ENCODE measurements at regions not wholly inside any gene's neighbourhood (a gene's known extent, or its start where the extent isn't known, plus 50 kb on each side); places are given as distances from the start of the nearest gene placed in this dataset.

- no peak overlapping the region for H3K4me3 ChIP-seq (ENCODE audit: low read depth, low read length)
- peaks cover 3% of the 10 kb centered on the region for H3K9me3 ChIP-seq (ENCODE audit: control insufficient read depth, insufficient read depth, low read length)
- no peaks in the 10 kb centered on the region for H3K36me3 ChIP-seq (ENCODE audit: control insufficient read depth, insufficient read depth, low read length)
- no peaks in the 10 kb centered on the region for H3K27me3 ChIP-seq (ENCODE audit: control insufficient read depth, insufficient read depth, low read length)
- H3K27ac ChIP-seq (ENCODE audit: low read depth, low read length): no peak overlapping the region
- H3K9ac ChIP-seq (ENCODE audit: low read depth, low read length): no peak overlapping the region
- no peaks in the 10 kb centered on the region for H3K4me1 ChIP-seq (ENCODE audit: control insufficient read depth, insufficient read depth, low read length)
Observed at GRCh38 chr1:5340560-5341130, 651.6 kb downstream of the NPHP4 start.

- Histone ChIP-seq H3K27ac (ENCODE audit: low read depth, low read length) (no peak overlapping the region), H3K9me3 (ENCODE audit: control insufficient read depth, insufficient read depth, low read length) (peaks cover 8% of the 10 kb centered on the region), H3K9ac (ENCODE audit: low read depth, low read length) (no peak overlapping the region), H3K27me3 (ENCODE audit: control insufficient read depth, insufficient read depth, low read length) (no peaks in the 10 kb centered on the region), H3K36me3 (ENCODE audit: control insufficient read depth, insufficient read depth, low read length) (no peaks in the 10 kb centered on the region), H3K4me1 (ENCODE audit: control insufficient read depth, insufficient read depth, low read length) (no peaks in the 10 kb centered on the region), H3K4me3 (ENCODE audit: low read depth, low read length) (no peak overlapping the region)
Observed at GRCh38 chr1:5338466-5338865, 653.8 kb downstream of the NPHP4 start.

- Histone ChIP-seq H3K36me3 (ENCODE audit: control insufficient read depth, insufficient read depth, low read length) (no peaks in the 10 kb centered on the region), H3K4me1 (ENCODE audit: control insufficient read depth, insufficient read depth, low read length) (no peaks in the 10 kb centered on the region), H3K4me3 (ENCODE audit: low read depth, low read length) (no peak overlapping the region), H3K27ac (ENCODE audit: low read depth, low read length) (no peak overlapping the region), H3K27me3 (ENCODE audit: control insufficient read depth, insufficient read depth, low read length) (no peaks in the 10 kb centered on the region), H3K9ac (ENCODE audit: low read depth, low read length) (no peak overlapping the region), H3K9me3 (ENCODE audit: control insufficient read depth, insufficient read depth, low read length) (peaks cover 33% of the 10 kb centered on the region)
Observed at GRCh38 chr1:5333291-5333690, 658.9 kb downstream of the NPHP4 start.

- Histone ChIP-seq H3K9me3 (ENCODE audit: control insufficient read depth, insufficient read depth, low read length) (peaks cover 51% of the 10 kb centered on the region), H3K36me3 (ENCODE audit: control insufficient read depth, insufficient read depth, low read length) (no peaks in the 10 kb centered on the region), H3K4me1 (ENCODE audit: control insufficient read depth, insufficient read depth, low read length) (no peaks in the 10 kb centered on the region), H3K27me3 (ENCODE audit: control insufficient read depth, insufficient read depth, low read length) (no peaks in the 10 kb centered on the region), H3K4me3 (ENCODE audit: low read depth, low read length) (no peak overlapping the region), H3K9ac (ENCODE audit: low read depth, low read length) (no peak overlapping the region), H3K27ac (ENCODE audit: low read depth, low read length) (no peak overlapping the region)
Observed at GRCh38 chr1:5331101-5331500, 661.1 kb downstream of the NPHP4 start.

- Histone ChIP-seq H3K9me3 (ENCODE audit: control insufficient read depth, insufficient read depth, low read length) (peaks cover 52% of the 10 kb centered on the region), H3K27me3 (ENCODE audit: control insufficient read depth, insufficient read depth, low read length) (no peaks in the 10 kb centered on the region), H3K4me3 (ENCODE audit: low read depth, low read length) (no peak overlapping the region), H3K4me1 (ENCODE audit: control insufficient read depth, insufficient read depth, low read length) (no peaks in the 10 kb centered on the region), H3K36me3 (ENCODE audit: control insufficient read depth, insufficient read depth, low read length) (no peaks in the 10 kb centered on the region), H3K27ac (ENCODE audit: low read depth, low read length) (no peak overlapping the region), H3K9ac (ENCODE audit: low read depth, low read length) (no peak overlapping the region)
Observed at GRCh38 chr1:5329068-5329739, 663.0 kb downstream of the NPHP4 start.

- no peaks in the 10 kb centered on the region for H3K4me1 ChIP-seq (ENCODE audit: control insufficient read depth, insufficient read depth, low read length)
- no peaks in the 10 kb centered on the region for H3K36me3 ChIP-seq (ENCODE audit: control insufficient read depth, insufficient read depth, low read length)
- no peak overlapping the region for H3K27ac ChIP-seq (ENCODE audit: low read depth, low read length)
- H3K27me3 ChIP-seq (ENCODE audit: control insufficient read depth, insufficient read depth, low read length): no peaks in the 10 kb centered on the region
- H3K9ac ChIP-seq (ENCODE audit: low read depth, low read length): no peak overlapping the region
- H3K4me3 ChIP-seq (ENCODE audit: low read depth, low read length): no peak overlapping the region
- peaks cover 35% of the 10 kb centered on the region for H3K9me3 ChIP-seq (ENCODE audit: control insufficient read depth, insufficient read depth, low read length)
Observed at GRCh38 chr1:5324883-5325282, 667.3 kb downstream of the NPHP4 start.

GRCh38 chr1:5318143-5318816, 663.9 kb downstream of the AJAP1 start:
- Histone ChIP-seq H3K9me3 (ENCODE audit: control insufficient read depth, insufficient read depth, low read length) (peaks cover 2% of the 10 kb centered on the region; the same call in 1 of the 2 replicates), H3K36me3 (ENCODE audit: control insufficient read depth, insufficient read depth, low read length) (no peaks in the 10 kb centered on the region), H3K27me3 (ENCODE audit: control insufficient read depth, insufficient read depth, low read length) (no peaks in the 10 kb centered on the region), H3K27ac (ENCODE audit: low read depth, low read length) (no peak overlapping the region), H3K9ac (ENCODE audit: low read depth, low read length) (no peak overlapping the region), H3K4me3 (ENCODE audit: low read depth, low read length) (no peak overlapping the region), H3K4me1 (ENCODE audit: control insufficient read depth, insufficient read depth, low read length) (no peaks in the 10 kb centered on the region)

GRCh38 chr1:5317391-5317790, 663.0 kb downstream of the AJAP1 start:
- no peak overlapping the region for H3K4me3 ChIP-seq (ENCODE audit: low read depth, low read length)
- no peaks in the 10 kb centered on the region for H3K27me3 ChIP-seq (ENCODE audit: control insufficient read depth, insufficient read depth, low read length)
- H3K9ac ChIP-seq (ENCODE audit: low read depth, low read length): no peak overlapping the region

GRCh38 chr1:5312862-5313261, 658.5 kb downstream of the AJAP1 start:
- H3K4me3 ChIP-seq (ENCODE audit: low read depth, low read length): no peak overlapping the region
- no peaks in the 10 kb centered on the region for H3K36me3 ChIP-seq (ENCODE audit: control insufficient read depth, insufficient read depth, low read length)
- no peak overlapping the region for H3K27ac ChIP-seq (ENCODE audit: low read depth, low read length)
- H3K9ac ChIP-seq (ENCODE audit: low read depth, low read length): no peak overlapping the region
- no peaks in the 10 kb centered on the region for H3K9me3 ChIP-seq (ENCODE audit: control insufficient read depth, insufficient read depth, low read length)
- H3K27me3 ChIP-seq (ENCODE audit: control insufficient read depth, insufficient read depth, low read length): no peaks in the 10 kb centered on the region
- no peaks in the 10 kb centered on the region for H3K4me1 ChIP-seq (ENCODE audit: control insufficient read depth, insufficient read depth, low read length)

More at GRCh38 chr1:5317391-5317790, 663.0 kb downstream of the AJAP1 start:
- no peaks in the 10 kb centered on the region for H3K4me1 ChIP-seq (ENCODE audit: control insufficient read depth, insufficient read depth, low read length)
- no peaks in the 10 kb centered on the region for H3K36me3 ChIP-seq (ENCODE audit: control insufficient read depth, insufficient read depth, low read length)
- H3K27ac ChIP-seq (ENCODE audit: low read depth, low read length): no peak overlapping the region
- H3K9me3 ChIP-seq (ENCODE audit: control insufficient read depth, insufficient read depth, low read length): 0 out of 2 replicates have a peak, but pooled peaks cover 2% of the 10 kb centered on the region

GRCh38 chr1:5312293-5312674, 657.9 kb downstream of the AJAP1 start:
- H3K4me1 ChIP-seq (ENCODE audit: control insufficient read depth, insufficient read depth, low read length): no peaks in the 10 kb centered on the region
- H3K9ac ChIP-seq (ENCODE audit: low read depth, low read length): no peak overlapping the region
- H3K9me3 ChIP-seq (ENCODE audit: control insufficient read depth, insufficient read depth, low read length): no peaks in the 10 kb centered on the region
- H3K27me3 ChIP-seq (ENCODE audit: control insufficient read depth, insufficient read depth, low read length): no peaks in the 10 kb centered on the region
- no peak overlapping the region for H3K27ac ChIP-seq (ENCODE audit: low read depth, low read length)
- no peak overlapping the region for H3K4me3 ChIP-seq (ENCODE audit: low read depth, low read length)
- no peaks in the 10 kb centered on the region for H3K36me3 ChIP-seq (ENCODE audit: control insufficient read depth, insufficient read depth, low read length)

- H3K27me3 ChIP-seq (ENCODE audit: control insufficient read depth, insufficient read depth, low read length): no peaks in the 10 kb centered on the region
- no peaks in the 10 kb centered on the region for H3K36me3 ChIP-seq (ENCODE audit: control insufficient read depth, insufficient read depth, low read length)
- no peak overlapping the region for H3K27ac ChIP-seq (ENCODE audit: low read depth, low read length)
- no peaks in the 10 kb centered on the region for H3K9me3 ChIP-seq (ENCODE audit: control insufficient read depth, insufficient read depth, low read length)
- no peaks in the 10 kb centered on the region for H3K4me1 ChIP-seq (ENCODE audit: control insufficient read depth, insufficient read depth, low read length)
- no peak overlapping the region for H3K9ac ChIP-seq (ENCODE audit: low read depth, low read length)
- H3K4me3 ChIP-seq (ENCODE audit: low read depth, low read length): no peak overlapping the region
Observed at GRCh38 chr1:5311634-5312292, 657.4 kb downstream of the AJAP1 start.

Measured in HUES48 (cell line).